ENCODE measurements at regions not wholly inside any gene's neighbourhood (a gene's known extent, or its start where the extent isn't known, plus 50 kb on each side); places are given as distances from the start of the nearest gene placed in this dataset.
"Not testable (repeated sequence)": the region's sequence is repeated elsewhere in the genome, so short reads cannot be mapped to it uniquely, and the experiment has no call there.

GRCh38 chr1:143905214-143906179 lies 66.3 kb downstream of the FAM72C start:
- in situ Hi-C loops (cut with HindIII; ENCODE audit: low sequenced_read_pairs) = not testable (repeated sequence)
- DNase-seq (ENCODE audit: low read depth, low spot score) = peak; percentile 58
- H3K4me3 ChIP-seq (ENCODE audit: low read depth, low read length) = peak overlapping the region; percentile 55

GRCh38 chr1:143904622-143904979 lies 67.2 kb downstream of the FAM72C start:
- H3K4me3 ChIP-seq (ENCODE audit: low read depth, low read length) = peak overlapping the region; percentile 46
- in situ Hi-C loops (cut with HindIII; ENCODE audit: low sequenced_read_pairs); DNase-seq (ENCODE audit: low read depth, low spot score): not testable (repeated sequence)

GRCh38 chr1:143903899-143904621 lies 67.7 kb downstream of the FAM72C start:
- peak; percentile 39 for DNase-seq (ENCODE audit: low read depth, low spot score)
- H3K4me3 ChIP-seq (ENCODE audit: low read depth, low read length) = peak overlapping the region; percentile 46
- in situ Hi-C loops (cut with HindIII; ENCODE audit: low sequenced_read_pairs) = not testable (repeated sequence)

- H3K4me3 ChIP-seq (ENCODE audit: low read depth, low read length); in situ Hi-C loops (cut with HindIII; ENCODE audit: low sequenced_read_pairs); DNase-seq (ENCODE audit: low read depth, low spot score): not testable (repeated sequence)
Observed at GRCh38 chr1:143896377-143896776, 75.4 kb downstream of the FAM72C start.

- peak; percentile 44 for TF ChIP-seq CTCF (IDR thresholded peaks at IDR 0.05; ENCODE audit: low read depth, low read length)
- H3K4me3 ChIP-seq (ENCODE audit: low read depth, low read length) = peak overlapping the region; percentile 7
- DNase-seq (ENCODE audit: low read depth, low spot score) = peak; percentile 44
- in situ Hi-C loops (cut with HindIII; ENCODE audit: low sequenced_read_pairs) = not testable (repeated sequence)
Observed at GRCh38 chr1:143884932-143885574, 86.7 kb downstream of the FAM72C start.

- H3K4me3 ChIP-seq (ENCODE audit: low read depth, low read length) = peak overlapping the region; percentile 7
- DNase-seq (ENCODE audit: low read depth, low spot score); in situ Hi-C loops (cut with HindIII; ENCODE audit: low sequenced_read_pairs): not testable (repeated sequence)
Observed at GRCh38 chr1:143884532-143884931, 87.3 kb downstream of the FAM72C start.

- H3K4me3 ChIP-seq (ENCODE audit: low read depth, low read length); DNase-seq (ENCODE audit: low read depth, low spot score); in situ Hi-C loops (cut with HindIII; ENCODE audit: low sequenced_read_pairs): not testable (repeated sequence)
Observed at GRCh38 chr1:143879757-143880536, 91.8 kb downstream of the FAM72C start.

- H3K4me3 ChIP-seq (ENCODE audit: low read depth, low read length); DNase-seq (ENCODE audit: low read depth, low spot score); in situ Hi-C loops (cut with HindIII; ENCODE audit: low sequenced_read_pairs): not testable (repeated sequence)
Observed at GRCh38 chr1:143875947-143876346, 95.8 kb downstream of the FAM72C start.

GRCh38 chr1:143874625-143875024 lies 97.2 kb downstream of the FAM72C start:
- DNase-seq (ENCODE audit: low read depth, low spot score); H3K4me3 ChIP-seq (ENCODE audit: low read depth, low read length); in situ Hi-C loops (cut with HindIII; ENCODE audit: low sequenced_read_pairs): not testable (repeated sequence)

- DNase-seq (ENCODE audit: low read depth, low spot score); H3K4me3 ChIP-seq (ENCODE audit: low read depth, low read length); in situ Hi-C loops (cut with HindIII; ENCODE audit: low sequenced_read_pairs): not testable (repeated sequence)
Observed at GRCh38 chr1:143873650-143874049, 98.1 kb downstream of the FAM72C start.

GRCh38 chr1:143870388-143870787 lies 101.4 kb downstream of the FAM72C start:
- H3K4me3 ChIP-seq (ENCODE audit: low read depth, low read length); in situ Hi-C loops (cut with HindIII; ENCODE audit: low sequenced_read_pairs); DNase-seq (ENCODE audit: low read depth, low spot score): not testable (repeated sequence)

GRCh38 chr1:143867590-143868220 lies 104.1 kb downstream of the FAM72C start:
- in situ Hi-C loops (cut with HindIII; ENCODE audit: low sequenced_read_pairs); DNase-seq (ENCODE audit: low read depth, low spot score); H3K4me3 ChIP-seq (ENCODE audit: low read depth, low read length): not testable (repeated sequence)

- in situ Hi-C loops (cut with HindIII; ENCODE audit: low sequenced_read_pairs); DNase-seq (ENCODE audit: low read depth, low spot score); H3K4me3 ChIP-seq (ENCODE audit: low read depth, low read length): not testable (repeated sequence)
Observed at GRCh38 chr1:143863901-143864520, 107.8 kb downstream of the FAM72C start.

- DNase-seq (ENCODE audit: low read depth, low spot score); in situ Hi-C loops (cut with HindIII; ENCODE audit: low sequenced_read_pairs); H3K4me3 ChIP-seq (ENCODE audit: low read depth, low read length): not testable (repeated sequence)
Observed at GRCh38 chr1:143862722-143863121, 109.1 kb downstream of the FAM72C start.
